ENCODE measurements at regions not wholly inside any gene's neighbourhood (a gene's known extent, or its start where the extent isn't known, plus 50 kb on each side); places are given as distances from the start of the nearest gene placed in this dataset.

DNA sequence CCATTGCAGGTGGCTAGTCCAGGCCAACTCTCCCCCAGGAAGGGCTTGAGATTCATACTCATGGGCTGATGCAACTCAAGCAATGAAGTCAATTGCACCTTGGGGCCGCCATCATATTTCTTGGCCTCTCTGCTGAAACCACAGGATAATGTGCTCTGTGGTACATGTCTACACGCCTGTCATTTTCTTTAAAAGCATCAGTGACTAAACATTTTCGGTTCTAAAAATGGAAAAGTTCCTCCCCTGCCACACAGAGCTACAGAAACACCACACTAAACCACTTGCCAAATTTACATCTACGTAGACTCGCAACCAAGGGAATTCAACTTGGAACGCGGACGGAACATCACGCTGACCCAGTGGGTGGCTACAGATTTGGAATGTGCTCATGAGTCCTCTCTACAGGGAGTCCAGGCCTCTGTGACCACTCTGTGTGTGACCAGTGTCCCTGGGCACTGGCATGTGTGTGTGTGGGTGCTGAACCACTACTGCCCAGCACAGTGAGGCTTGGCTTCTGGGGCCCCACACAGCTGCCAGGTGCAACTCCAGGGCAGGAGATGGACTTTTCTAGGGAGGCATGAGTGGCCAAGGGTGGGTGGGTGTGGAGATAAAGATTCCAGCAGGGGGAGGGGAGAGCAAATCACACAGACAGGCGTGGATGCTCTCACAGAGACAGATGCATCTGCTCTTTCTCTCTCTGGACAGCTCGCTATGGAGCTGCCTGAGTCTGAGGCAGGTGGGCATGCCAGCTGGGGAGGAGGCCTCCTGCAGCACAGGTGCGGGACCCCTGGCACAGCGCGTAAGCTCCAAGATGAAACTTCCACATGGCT, 261.9 kb downstream of the CTTN start:
- no peak for DNase-seq

DNA sequence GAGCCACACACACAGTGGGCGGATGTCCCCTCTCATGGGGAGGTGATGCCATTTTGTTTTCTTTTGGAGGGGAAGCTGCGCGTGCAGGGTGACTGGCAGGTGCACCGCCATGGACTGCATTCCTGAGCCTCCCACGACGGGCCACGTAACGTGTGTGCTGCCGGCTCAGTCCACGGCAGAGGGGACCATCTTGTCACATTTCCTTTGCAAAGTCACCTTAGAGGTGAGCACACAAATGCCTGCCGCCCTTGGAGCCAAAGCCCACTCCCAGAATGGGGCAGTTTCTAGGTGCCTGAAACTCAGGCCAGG, 262.5 kb downstream of the CTTN start:
- no peak for DNase-seq

GRCh38 chr11:70661761-70662501, 263.6 kb downstream of the CTTN start:
- DNase-seq, result no peak

- no peak for DNase-seq
Observed at GRCh38 chr11:70662691-70663098, 264.4 kb downstream of the CTTN start.

- DNase-seq, result no peak
Observed at GRCh38 chr11:70663815-70664214, 265.5 kb downstream of the CTTN start.

DNA sequence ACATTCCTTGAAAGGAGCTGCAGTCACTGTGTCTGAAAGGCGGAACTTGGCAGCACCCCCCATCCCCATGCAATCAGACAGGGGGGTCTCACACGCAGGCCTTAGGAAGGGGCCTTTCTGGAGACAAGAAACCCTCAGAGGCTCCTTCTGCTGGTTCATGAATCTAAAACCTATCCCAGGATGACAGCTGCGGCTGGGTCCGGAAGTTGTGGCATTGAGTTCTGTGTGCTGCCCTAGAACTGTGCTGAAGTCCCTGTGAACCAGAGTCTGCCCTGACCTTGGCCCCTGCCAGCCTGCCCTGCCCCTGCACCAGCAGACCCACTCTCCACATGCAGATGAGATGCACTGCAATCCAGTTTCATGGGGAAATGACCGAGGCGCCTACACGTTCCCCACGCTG, 268.0 kb downstream of the CTTN start:
- no peak for DNase-seq

DNA sequence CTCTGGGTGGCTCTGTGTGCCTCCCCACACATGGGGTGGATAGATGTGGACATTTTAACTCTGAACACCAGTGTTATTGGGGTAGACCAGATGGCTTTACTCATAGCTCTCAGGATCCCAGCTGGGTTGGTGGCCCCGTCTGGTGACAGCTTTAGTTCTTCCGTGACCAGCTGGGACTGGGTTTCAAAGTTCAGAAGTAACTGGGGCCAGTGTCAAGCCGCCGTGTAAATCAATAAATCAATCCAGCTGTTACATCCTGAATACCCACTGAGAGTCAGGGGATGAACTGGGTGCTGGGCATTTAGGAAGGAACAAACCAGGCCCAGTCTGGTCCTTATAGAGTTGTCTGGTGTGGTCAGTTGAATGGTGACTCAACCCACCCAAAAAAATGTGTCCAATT, 269.4 kb downstream of the CTTN start:
- DNase-seq, result no peak

DNA sequence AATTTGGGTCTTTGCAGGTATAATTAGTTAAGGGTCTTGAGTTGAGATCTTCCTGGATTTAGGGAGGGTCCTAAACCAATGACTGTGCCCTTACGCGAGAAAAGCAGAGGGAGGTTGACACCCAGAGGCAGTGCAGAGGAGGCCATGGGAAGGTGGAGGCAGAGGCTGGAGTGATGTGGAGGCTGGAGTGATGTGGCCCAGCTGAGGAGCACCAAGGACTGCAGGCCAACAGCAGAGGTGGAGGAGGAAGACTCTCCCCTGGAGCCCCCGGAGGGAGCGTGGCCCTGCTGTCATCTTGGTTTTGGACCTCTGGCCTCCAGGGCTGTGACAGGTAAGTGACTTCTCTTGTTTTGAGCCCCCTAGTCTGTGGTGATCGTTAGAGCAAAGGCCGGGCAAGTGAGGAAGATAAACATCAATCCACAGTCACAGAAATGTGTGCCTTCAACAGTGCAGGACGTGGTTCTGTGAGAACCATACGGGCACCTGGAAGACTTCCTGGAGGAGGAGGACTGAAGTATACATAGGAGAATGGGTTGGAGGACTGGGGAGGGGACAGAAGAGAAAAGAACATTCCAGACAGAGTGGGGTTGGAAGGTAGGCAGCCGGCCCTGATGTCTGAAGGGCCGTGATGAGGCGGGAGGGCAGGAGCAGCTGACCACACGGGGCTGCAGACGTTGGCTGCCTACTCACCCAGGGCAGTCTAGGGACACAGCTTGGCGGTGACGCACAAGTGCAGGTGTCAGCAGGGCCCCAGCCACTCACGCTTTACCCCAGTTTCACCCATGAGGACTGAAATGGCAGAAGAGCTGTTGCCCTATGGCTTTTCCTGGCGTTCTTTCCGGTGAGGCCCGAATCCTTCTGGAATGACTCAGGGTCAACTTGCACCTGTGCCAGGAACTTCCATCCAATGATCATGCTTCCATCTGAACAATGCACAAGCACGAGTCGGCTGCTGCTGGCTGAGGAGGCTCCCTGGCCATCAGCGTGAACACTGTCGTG, 270.2 kb downstream of the CTTN start:
- DNase-seq, result no peak

GRCh38 chr11:70669281-70669680, 271.0 kb downstream of the CTTN start:
- no peak for DNase-seq

GRCh38 chr11:70669871-70670675, 271.7 kb downstream of the CTTN start:
- peak in 1 of 3 experiments; percentile 27 for DNase-seq

DNA sequence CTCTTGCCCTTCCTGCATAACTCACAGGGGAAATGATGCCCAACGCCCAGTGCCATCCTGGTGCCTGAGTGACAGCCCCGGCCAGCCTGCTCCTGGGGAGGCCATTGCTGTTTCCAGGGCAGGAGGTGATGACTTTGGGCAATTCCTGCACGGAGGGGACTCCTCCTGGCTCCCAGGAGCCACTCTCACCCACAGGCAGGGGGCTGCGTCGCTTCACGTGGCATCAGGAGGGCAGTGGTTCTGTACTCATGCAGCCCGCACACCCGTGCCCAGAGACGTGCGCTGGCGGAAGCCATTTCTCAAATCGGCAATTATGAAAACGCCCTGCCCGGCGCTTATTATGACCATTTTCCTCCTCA, 272.3 kb downstream of the CTTN start:
- DNase-seq, result no peak

DNA sequence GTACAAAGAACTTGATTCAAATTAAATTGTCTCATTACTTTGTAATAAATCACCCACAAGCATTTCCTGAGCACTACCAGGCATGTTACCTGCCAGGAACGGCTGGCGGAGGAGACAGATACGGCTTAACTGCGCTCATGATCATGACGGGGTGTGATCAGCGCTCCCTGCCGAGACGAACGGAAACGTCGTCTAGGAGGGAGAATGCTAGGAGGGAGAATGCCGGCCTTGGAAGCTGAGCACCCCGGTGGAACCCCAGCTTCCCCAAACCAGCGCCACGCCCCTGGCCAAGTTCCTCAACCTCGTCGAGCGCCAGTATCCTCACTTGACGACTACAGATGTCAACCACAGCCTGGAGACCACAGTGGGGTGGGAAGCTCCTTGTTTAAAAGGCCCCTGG, 272.8 kb downstream of the CTTN start:
- DNase-seq, result peak in 2 of 3 experiments; percentile 14 to 45

DNA sequence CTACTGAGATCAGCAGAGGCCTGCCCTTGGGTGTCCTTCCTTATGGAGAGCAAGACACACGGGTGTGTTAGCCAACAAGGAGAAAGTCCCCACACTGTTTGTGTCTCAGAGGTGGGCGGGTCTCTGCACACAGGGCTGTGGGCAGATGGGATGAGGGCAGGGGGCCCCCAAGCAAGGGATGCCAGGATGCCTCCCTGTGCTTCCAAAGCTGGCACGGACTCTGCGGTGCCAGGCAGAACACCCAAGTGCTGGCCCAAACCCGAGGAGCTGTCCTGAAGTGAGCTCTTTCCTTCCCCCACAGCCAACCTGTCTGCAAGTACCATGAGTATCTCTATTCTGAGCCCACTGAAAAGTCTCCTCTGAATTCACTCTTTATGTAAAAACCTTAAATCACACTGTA, 273.3 kb downstream of the CTTN start:
- DNase-seq, result no peak

DNA sequence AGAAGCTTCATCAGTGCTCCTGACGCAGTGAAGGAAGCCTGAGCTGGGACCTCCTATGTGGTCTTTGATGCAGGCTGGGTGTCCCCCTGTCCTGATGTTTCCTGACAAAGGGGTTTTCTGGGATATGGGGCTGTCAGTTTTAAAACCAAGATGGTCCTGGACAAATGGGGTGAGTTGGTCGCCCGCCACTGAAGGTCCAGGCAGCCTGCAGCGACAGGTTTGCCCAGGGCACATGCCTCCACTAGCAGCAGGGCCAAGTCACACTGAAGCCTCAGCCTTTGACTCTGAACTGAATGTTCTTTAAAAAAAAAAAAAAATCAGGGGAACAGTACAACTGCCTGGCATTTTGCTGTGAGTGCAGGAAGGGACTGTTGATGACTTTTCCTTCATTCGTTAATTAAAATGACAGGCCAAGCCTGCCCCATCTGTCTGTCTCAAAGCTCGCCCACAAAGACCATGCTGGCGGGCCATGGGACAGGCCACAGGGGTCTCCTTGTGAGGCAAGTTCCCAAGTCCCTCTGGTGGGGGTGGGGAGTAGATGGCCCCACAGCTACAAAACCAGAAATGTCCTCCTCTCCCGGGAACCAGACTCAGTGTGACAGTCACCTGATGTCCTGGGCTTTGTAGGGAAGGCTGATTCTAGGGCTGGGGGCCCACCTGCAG, 274.8 kb downstream of the CTTN start:
- DNase-seq, result no peak

GRCh38 chr11:70674605-70675004, 276.3 kb downstream of the CTTN start:
- DNase-seq, result no peak

DNA sequence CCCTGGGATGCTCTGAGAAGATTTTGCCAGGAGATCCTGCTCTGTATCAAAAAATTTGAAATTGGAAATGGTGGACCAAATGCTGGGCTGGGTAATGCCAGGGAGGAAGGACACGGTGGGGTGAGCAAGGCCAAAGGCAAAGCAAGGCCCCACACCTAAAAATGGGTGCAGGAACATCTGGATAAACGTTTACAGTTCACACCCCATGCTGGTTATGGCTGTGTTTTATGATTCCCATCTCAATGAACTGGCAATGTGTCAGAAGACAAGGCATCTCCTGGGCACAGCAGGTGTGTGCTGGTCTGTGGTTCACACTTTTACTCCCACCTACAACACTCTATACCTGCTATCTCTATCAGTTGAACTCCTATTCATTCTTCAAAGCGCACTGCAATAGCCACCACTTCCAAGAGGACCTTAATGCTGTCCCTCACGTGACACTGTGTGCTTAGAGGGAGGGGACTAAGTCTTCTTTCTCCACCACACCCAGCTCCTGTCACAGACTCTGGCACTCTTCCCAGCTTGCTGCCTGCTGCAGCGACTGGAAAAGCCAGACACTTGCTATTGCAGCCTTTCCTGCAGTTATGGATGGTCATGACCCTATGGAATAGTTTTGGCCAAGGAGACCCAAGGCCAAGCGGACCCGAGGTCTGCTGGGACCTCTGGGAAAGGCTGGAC, 277.5 kb downstream of the CTTN start:
- peak in 2 of 3 experiments; percentile 16 to 55 for DNase-seq

GRCh38 chr11:70677232-70677916, 279.0 kb downstream of the CTTN start:
- DNase-seq, result no peak

DNA sequence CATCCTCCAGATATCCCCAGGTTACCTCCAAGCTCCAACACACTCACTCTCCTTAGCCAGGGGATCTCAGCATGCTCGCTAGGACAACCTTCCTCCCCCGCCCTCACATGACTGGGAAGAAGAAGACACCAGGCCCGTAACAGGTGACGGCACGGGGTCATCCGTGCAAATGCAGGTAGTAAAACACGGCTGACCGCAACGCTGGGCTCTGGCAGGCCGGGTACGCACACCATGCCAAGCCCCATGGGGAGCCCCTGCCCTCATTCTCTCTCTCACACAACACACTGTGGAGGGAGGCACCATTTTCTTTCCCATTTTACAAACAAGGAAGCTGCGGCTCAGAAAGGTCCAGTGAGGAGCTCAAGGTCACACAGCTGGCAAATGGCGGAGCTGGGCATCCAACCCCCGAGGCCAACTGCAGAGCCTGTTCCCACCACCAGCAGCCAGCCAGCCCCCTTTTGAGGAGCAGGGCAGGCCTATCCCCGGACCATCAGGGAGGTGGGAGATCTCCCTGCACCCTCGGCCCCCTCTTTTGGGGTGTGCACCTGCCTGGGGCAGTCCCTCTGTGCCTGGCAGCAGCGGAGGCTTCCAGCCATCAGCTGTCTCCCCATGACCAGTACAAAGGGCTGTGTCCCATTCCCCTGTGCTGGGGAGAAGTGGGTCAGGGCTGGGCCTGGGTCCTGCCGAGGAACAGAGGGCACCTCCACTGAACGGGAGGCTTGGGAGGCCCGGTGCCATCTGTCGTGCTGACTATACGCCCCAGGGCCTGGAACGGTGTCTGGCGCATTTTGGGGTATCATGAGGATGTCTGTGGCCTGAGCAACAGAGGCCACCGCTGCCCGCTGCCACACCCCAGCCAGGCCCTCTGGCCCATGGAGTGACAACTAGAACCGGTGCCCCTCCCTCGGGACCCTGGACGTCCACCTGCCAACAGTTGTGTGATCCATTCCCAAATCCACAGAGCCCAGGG, 280.9 kb downstream of the CTTN start:
- no peak for DNase-seq

DNA sequence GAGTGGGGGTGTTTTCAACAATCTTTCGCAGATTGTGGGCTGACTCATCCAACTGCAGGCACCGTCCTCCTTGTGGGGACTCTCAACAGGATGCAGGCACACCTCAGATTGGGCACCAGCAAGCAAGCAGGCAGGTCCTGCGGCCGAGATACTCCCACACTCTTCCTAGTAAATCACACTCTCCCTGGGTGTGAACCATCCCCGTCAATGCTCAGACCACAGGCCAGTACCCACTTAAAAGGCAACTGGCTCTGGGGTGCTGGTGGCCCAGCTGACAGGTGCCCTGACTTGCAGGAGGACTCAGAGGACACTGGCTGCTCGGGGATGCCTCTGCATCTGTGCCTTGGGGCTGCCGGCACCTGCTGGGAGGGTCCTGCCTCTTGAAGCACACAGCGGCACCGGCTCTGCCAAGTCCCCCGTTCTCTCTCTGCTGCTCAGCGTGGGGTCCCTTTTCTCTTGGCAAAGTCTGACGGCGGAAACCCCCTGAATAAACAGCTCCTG, 282.5 kb downstream of the CTTN start:
- peak in 1 of 3 experiments; percentile 14 for DNase-seq
